HEK293 (cell line): ENCODE measurements at regions not wholly inside any gene's neighbourhood (a gene's known extent, or its start where the extent isn't known, plus 50 kb on each side); places are given as distances from the start of the nearest gene placed in this dataset.

Experiments
- CTCF ChIA-PET: fragments of 350-600 bp; formaldehyde crosslinking; extraction: SDS; loops from one replicate; lab custom pipeline; 2021; ENCODE audit warnings: antibody characterized with exemption; lab: Yijun Ruan, JAX
- POLR2A ChIA-PET: fragments of 300-600 bp; formaldehyde crosslinking; extraction: SDS; loops from one replicate; lab custom pipeline; 2020; ENCODE audit warnings: antibody characterized with exemption, inconsistent platforms; lab: Yijun Ruan, JAX
- H3K27ac ChIP-seq: fragments of 200-500 bp; sonication (Bioruptor generic); 2 replicates; pipeline ENCODE4 v1.5.1; 2014; ENCODE audit warnings: low read depth, low read length, control low read depth, inconsistent platforms; ENCODE audit errors: extremely low read depth
- H3K36me3 ChIP-seq, 2 experiments: fragments of 200-500 bp in 1 of 2; sonication (Bioruptor generic) in 1 of 2; 1 replicate in 1 of 2; 2 replicates in 1 of 2; pipeline ENCODE4 v1.5.1; 2014 to 2017; ENCODE audit warnings: inconsistent platforms in 2 of 2, low read length in 2 of 2; ENCODE audit not compliant: control insufficient read depth in 2 of 2, insufficient read depth in 1 of 2
- H3K4me1 ChIP-seq: fragments of 200-500 bp; sonication (Bioruptor generic); 2 replicates; pipeline ENCODE4 v1.5.1; 2014; ENCODE audit warnings: mild to moderate bottlenecking, low read length, inconsistent platforms; ENCODE audit not compliant: control insufficient read depth, insufficient read depth
- H3K4me3 ChIP-seq: 2 replicates; pipeline ENCODE4 v1.5.1; 2011; ENCODE audit warnings: low read depth, mild to moderate bottlenecking, control low read depth, low read length, moderate library complexity
- H3K9me3 ChIP-seq: fragments of 200-500 bp; sonication (Bioruptor generic); 2 replicates; pipeline ENCODE4 v1.5.1; 2014; ENCODE audit warnings: low read depth, low read length, inconsistent platforms; ENCODE audit not compliant: control insufficient read depth, insufficient read depth
- GFI1B ChIP-seq: fragments of 450-650 bp; formaldehyde crosslinking; IDR thresholded peaks from 2 replicates; pipeline ENCODE4 v1.5.1; 2016; ENCODE audit warnings: missing biosample characterization, missing genetic modification characterization
- GLIS1 ChIP-seq: fragments of 450-650 bp; formaldehyde crosslinking; IDR thresholded peaks from 2 replicates; pipeline ENCODE4 v1.5.1; 2016; ENCODE audit warnings: missing biosample characterization, missing genetic modification characterization
- PRDM2 ChIP-seq: fragments of 450-650 bp; formaldehyde crosslinking; IDR thresholded peaks from 2 replicates; pipeline ENCODE4 v1.5.1; 2016; ENCODE audit warnings: missing biosample characterization, missing genetic modification characterization, borderline replicate concordance
- ZFP69B ChIP-seq: fragments of 450-650 bp; formaldehyde crosslinking; IDR thresholded peaks from 2 replicates; pipeline ENCODE4 v1.5.1; 2016; ENCODE audit warnings: missing biosample characterization, missing genetic modification characterization
- ZIC2 ChIP-seq: fragments of 450-650 bp; formaldehyde crosslinking; IDR thresholded peaks from 2 replicates; pipeline ENCODE4 v1.5.1; 2016; ENCODE audit warnings: missing biosample characterization, missing genetic modification characterization
- ZNF248 ChIP-seq: fragments of 450-650 bp; formaldehyde crosslinking; IDR thresholded peaks from 2 replicates; pipeline ENCODE4 v1.5.1; 2017; ENCODE audit warnings: missing biosample characterization, missing genetic modification characterization
- ZNF341 ChIP-seq: fragments of 450-650 bp; formaldehyde crosslinking; IDR thresholded peaks from 2 replicates; pipeline ENCODE4; 2016; ENCODE audit warnings: low read depth, missing biosample characterization, missing genetic modification characterization
- ZNF514 ChIP-seq: fragments of 450-650 bp; formaldehyde crosslinking; IDR thresholded peaks from 2 replicates; pipeline ENCODE4 v1.5.1; 2016; ENCODE audit warnings: missing biosample characterization, missing genetic modification characterization
- ZNF548 ChIP-seq: fragments of 450-650 bp; formaldehyde crosslinking; IDR thresholded peaks from 2 replicates; pipeline ENCODE4 v1.5.1; 2016; ENCODE audit warnings: missing biosample characterization, missing genetic modification characterization
- ZNF558 ChIP-seq: fragments of 450-650 bp; formaldehyde crosslinking; IDR thresholded peaks from 2 replicates; pipeline ENCODE4 v1.5.1; 2016; ENCODE audit warnings: missing biosample characterization, missing genetic modification characterization
- ZNF692 ChIP-seq: fragments of 450-650 bp; formaldehyde crosslinking; IDR thresholded peaks from 2 replicates; pipeline ENCODE4 v1.5.1; 2016; ENCODE audit warnings: missing biosample characterization, missing genetic modification characterization
- ZNF830 ChIP-seq: fragments of 450-650 bp; IDR thresholded peaks from 2 replicates; pipeline ENCODE4 v1.5.0; 2018; ENCODE audit warnings: missing biosample characterization, missing genetic modification characterization, low read depth, mild to moderate bottlenecking, moderate library complexity
- TF ChIP-seq, protein P1 (sequence below): fragments of 450-650 bp; formaldehyde crosslinking; IDR thresholded peaks from 2 replicates; pipeline ENCODE4 v1.5.1; 2017; ENCODE audit warnings: missing biosample characterization, missing genetic modification characterization
- TF ChIP-seq, protein P2 (sequence below): fragments of 450-650 bp; IDR thresholded peaks from 2 replicates; pipeline ENCODE4 v1.5.1; 2018; ENCODE audit warnings: missing biosample characterization, missing genetic modification characterization

- ChIA-PET POLR2A (no interaction called here), CTCF (interaction anchor here (0.7 to 1.9 kb wide), 10 partner anchors 9 to 1850 kb away, joined by 3 to 9 read pairs (median 4); no protein-coding TSS in a partner anchor)
- Histone ChIP-seq H3K36me3 (no peaks in the 10 kb centered on the region), H3K4me1 (peaks cover 2% of the 10 kb centered on the region; the same call in 1 of the 2 replicates), H3K27ac (no peak overlapping the region), H3K9me3 (no peaks in the 10 kb centered on the region), H3K4me3 (no peak overlapping the region)
- TF ChIP-seq ZNF830 (tag by site-specific recombination): no peak
- TF ChIP-seq, protein P1, sequence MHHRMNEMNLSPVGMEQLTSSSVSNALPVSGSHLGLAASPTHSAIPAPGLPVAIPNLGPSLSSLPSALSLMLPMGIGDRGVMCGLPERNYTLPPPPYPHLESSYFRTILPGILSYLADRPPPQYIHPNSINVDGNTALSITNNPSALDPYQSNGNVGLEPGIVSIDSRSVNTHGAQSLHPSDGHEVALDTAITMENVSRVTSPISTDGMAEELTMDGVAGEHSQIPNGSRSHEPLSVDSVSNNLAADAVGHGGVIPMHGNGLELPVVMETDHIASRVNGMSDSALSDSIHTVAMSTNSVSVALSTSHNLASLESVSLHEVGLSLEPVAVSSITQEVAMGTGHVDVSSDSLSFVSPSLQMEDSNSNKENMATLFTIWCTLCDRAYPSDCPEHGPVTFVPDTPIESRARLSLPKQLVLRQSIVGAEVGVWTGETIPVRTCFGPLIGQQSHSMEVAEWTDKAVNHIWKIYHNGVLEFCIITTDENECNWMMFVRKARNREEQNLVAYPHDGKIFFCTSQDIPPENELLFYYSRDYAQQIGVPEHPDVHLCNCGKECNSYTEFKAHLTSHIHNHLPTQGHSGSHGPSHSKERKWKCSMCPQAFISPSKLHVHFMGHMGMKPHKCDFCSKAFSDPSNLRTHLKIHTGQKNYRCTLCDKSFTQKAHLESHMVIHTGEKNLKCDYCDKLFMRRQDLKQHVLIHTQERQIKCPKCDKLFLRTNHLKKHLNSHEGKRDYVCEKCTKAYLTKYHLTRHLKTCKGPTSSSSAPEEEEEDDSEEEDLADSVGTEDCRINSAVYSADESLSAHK (tag by site-specific recombination): no peak
- no peak for TF ChIP-seq ZFP69B (tag by site-specific recombination)
- no peak for TF ChIP-seq PRDM2
- TF ChIP-seq, protein P2, sequence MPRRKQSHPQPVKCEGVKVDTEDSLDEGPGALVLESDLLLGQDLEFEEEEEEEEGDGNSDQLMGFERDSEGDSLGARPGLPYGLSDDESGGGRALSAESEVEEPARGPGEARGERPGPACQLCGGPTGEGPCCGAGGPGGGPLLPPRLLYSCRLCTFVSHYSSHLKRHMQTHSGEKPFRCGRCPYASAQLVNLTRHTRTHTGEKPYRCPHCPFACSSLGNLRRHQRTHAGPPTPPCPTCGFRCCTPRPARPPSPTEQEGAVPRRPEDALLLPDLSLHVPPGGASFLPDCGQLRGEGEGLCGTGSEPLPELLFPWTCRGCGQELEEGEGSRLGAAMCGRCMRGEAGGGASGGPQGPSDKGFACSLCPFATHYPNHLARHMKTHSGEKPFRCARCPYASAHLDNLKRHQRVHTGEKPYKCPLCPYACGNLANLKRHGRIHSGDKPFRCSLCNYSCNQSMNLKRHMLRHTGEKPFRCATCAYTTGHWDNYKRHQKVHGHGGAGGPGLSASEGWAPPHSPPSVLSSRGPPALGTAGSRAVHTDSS (tag by site-specific recombination): no peak
- no peak for TF ChIP-seq GFI1B (tag by site-specific recombination)
- no peak for TF ChIP-seq ZNF514 (tag by site-specific recombination)
- no peak for TF ChIP-seq ZNF248 (tag by site-specific recombination)
- no peak for TF ChIP-seq ZNF548
Measured at GRCh38 chr14:61860294-61860918, 98.2 kb downstream of the SNAPC1 start.

- no peaks in the 10 kb centered on the region for H3K9me3 ChIP-seq
- no peak overlapping the region for H3K27ac ChIP-seq
- POLR2A ChIA-PET: no interaction called here
- H3K4me1 ChIP-seq: peaks cover 2% of the 10 kb centered on the region; the same call in 1 of the 2 replicates
- TF ChIP-seq ZNF558 (tag by site-specific recombination) (no peak), ZNF341 (tag by site-specific recombination) (peak; percentile 34; the same call in 1 of the 2 replicates), GLIS1 (tag by site-specific recombination) (peak; percentile 78), ZIC2 (peak; percentile 44; the same call in 1 of the 2 replicates), ZNF692 (0 out of 2 replicates have a peak, but pooled peaks have one; percentile 33)
- CTCF ChIA-PET: interaction anchor here (0.6 to 1.9 kb wide), 7 partner anchors 10 to 265 kb away, joined by 3 to 9 read pairs (median 5); no protein-coding TSS in a partner anchor
- H3K4me3 ChIP-seq: no peak overlapping the region
- H3K36me3 ChIP-seq: no peaks in the 10 kb centered on the region
Measured at GRCh38 chr14:61861320-61861865, 99.2 kb downstream of the SNAPC1 start.
